Esophagus muscularis mucosa (tissue), 4 donors: ENCODE measurements at regions not wholly inside any gene's neighbourhood (a gene's known extent, or its start where the extent isn't known, plus 50 kb on each side); places are given as distances from the start of the nearest gene placed in this dataset.
A peak's percentile ranks its signal among the peaks of the same experiment; 100 is the strongest.

ENCODE experiments used
- DNase-seq: peaks from one replicate; pipeline ENCODE4 v3.0.0-alpha.2; 2017; ENCODE audit errors: extremely low spot score
- H3K27ac ChIP-seq, 4 donors: fragments of 200-600 bp; sonication (generic); replicated peaks in 1 of 4; 1 replicate in 3 of 4; 2 replicates in 1 of 4; pipeline ENCODE4 v1.5.1; 2016 to 2019; ENCODE audit warnings: mild to moderate bottlenecking in 1 of 4
- H3K27me3 ChIP-seq, 4 donors: fragments of 200-600 bp; sonication (generic); one replicate each; pipeline versions ENCODE4 v1.5.1 to v1.6.0; 2016 to 2019
- H3K36me3 ChIP-seq, 4 donors: fragments of 200-600 bp; sonication (generic); one replicate each; pipeline ENCODE4 v1.5.1; 2016 to 2019
- H3K4me1 ChIP-seq, 4 donors: fragments of 200-600 bp; sonication (generic); one replicate each; pipeline ENCODE4 v1.5.1; 2016 to 2019
- H3K4me3 ChIP-seq, 4 donors: fragments of 200-600 bp; sonication (generic); 1 replicate in 2 of 4; 2 replicates in 2 of 4; pipeline ENCODE4 v1.5.1; 2016 to 2019; ENCODE audit warnings: mild to moderate bottlenecking in 4 of 4, moderate library complexity in 1 of 4
- H3K9me3 ChIP-seq, 4 donors: fragments of 200-600 bp; sonication (generic); 1 replicate in 3 of 4; 2 replicates in 1 of 4; pipeline ENCODE4 v1.5.1; 2016 to 2019
- CTCF ChIP-seq, 3 experiments: fragments of 200-600 bp in 2 of 3; fragments of 450-650 bp in 1 of 3; sonication (generic) in 2 of 3; IDR thresholded peaks; one replicate each; pipeline ENCODE4 v1.5.1; 2017 to 2019; ENCODE audit warnings: antibody characterized with exemption in 3 of 3, mild to moderate bottlenecking in 2 of 3, moderate library complexity in 1 of 3
- EP300 ChIP-seq: sonication (generic); formaldehyde crosslinking; IDR thresholded peaks from one replicate; pipeline ENCODE4 v1.6.1; 2017; ENCODE audit warnings: antibody characterized with exemption
- POLR2A ChIP-seq: fragments of 450-650 bp; IDR thresholded peaks from one replicate; pipeline ENCODE4 v1.6.1; 2017; ENCODE audit warnings: antibody characterized with exemption, moderate library complexity, mild to moderate bottlenecking, low read depth
- POLR2AphosphoS5 ChIP-seq, 2 donors: sonication (generic); formaldehyde crosslinking; IDR thresholded peaks; one replicate each; pipeline ENCODE4 v1.6.1; 2017; ENCODE audit warnings: antibody characterized with exemption in 2 of 2
- WGBS: methylation state at CpG from one replicate; pipeline ENCODE4 v1.1.5; 2018; 5-methylcytosine and 5-hydroxymethylcytosine counted together
- intact Hi-C: fragments of 100-400 bp; cut with DNase I; formaldehyde crosslinking; loops from one replicate; pipeline ENCODE4 v1.15.1; 2023

GRCh38 chr12:97312570-97313135 is 150.0 kb upstream of the RMST start:
- Histone ChIP-seq H3K27ac (no peak overlapping the region), H3K4me1 (no peaks in the 10 kb centered on the region), H3K9me3 (no peaks in the 10 kb centered on the region), H3K4me3 (no peak overlapping the region), H3K36me3 (no peaks in the 10 kb centered on the region), H3K27me3 (no peaks in the 10 kb centered on the region)
- WGBS, result 75% methylated on average over 3 of the region's 3 CpGs
- TF ChIP-seq EP300 (no peak), CTCF (IDR thresholded peaks at IDR 0.05) (no peak), POLR2A (no peak), POLR2AphosphoS5 (IDR thresholded peaks at IDR 0.05) (no peak)
- peak; percentile 37 for DNase-seq
- intact Hi-C loops, result no loop called here

- TF ChIP-seq CTCF (IDR thresholded peaks at IDR 0.05), result no peak
- no peak for TF ChIP-seq EP300
- no peak for TF ChIP-seq POLR2AphosphoS5 (IDR thresholded peaks at IDR 0.05)
- TF ChIP-seq POLR2A, result no peak
- H3K36me3 ChIP-seq, result no peaks in the 10 kb centered on the region
- H3K9me3 ChIP-seq, result no peaks in the 10 kb centered on the region
- DNase-seq, result peak; percentile 55
- no peaks in the 10 kb centered on the region for H3K27me3 ChIP-seq
- intact Hi-C loops, result no loop called here
- 75% methylated on average over 2 of the region's 2 CpGs for WGBS
- no peak overlapping the region for H3K4me3 ChIP-seq
- no peaks in the 10 kb centered on the region for H3K4me1 ChIP-seq
- H3K27ac ChIP-seq, result no peak overlapping the region
These were observed 149.0 kb upstream of the RMST start for GRCh38 chr12:97313471-97314190.

GRCh38 chr12:97316321-97316720 is 146.3 kb upstream of the RMST start:
- Histone ChIP-seq H3K9me3 (no peaks in the 10 kb centered on the region), H3K36me3 (no peaks in the 10 kb centered on the region), H3K4me1 (no peaks in the 10 kb centered on the region), H3K4me3 (no peak overlapping the region), H3K27ac (no peak overlapping the region), H3K27me3 (no peaks in the 10 kb centered on the region)
- intact Hi-C loops, result no loop called here
- peak; percentile 53 for DNase-seq
- no peak for TF ChIP-seq EP300
- no peak for TF ChIP-seq CTCF (IDR thresholded peaks at IDR 0.05)
- no peak for TF ChIP-seq POLR2AphosphoS5 (IDR thresholded peaks at IDR 0.05)
- TF ChIP-seq POLR2A, result no peak
- WGBS, result 89% methylated on average over 2 of the region's 2 CpGs

GRCh38 chr12:97321621-97322020 is 141.0 kb upstream of the RMST start:
- no peaks in the 10 kb centered on the region for H3K27me3 ChIP-seq
- H3K36me3 ChIP-seq, result no peaks in the 10 kb centered on the region
- TF ChIP-seq POLR2AphosphoS5 (IDR thresholded peaks at IDR 0.05) (no peak), CTCF (IDR thresholded peaks at IDR 0.05) (no peak), EP300 (no peak), POLR2A (no peak)
- H3K9me3 ChIP-seq, result no peaks in the 10 kb centered on the region
- 80% methylated on average over 4 of the region's 4 CpGs for WGBS
- DNase-seq, result no peak
- H3K4me1 ChIP-seq, result no peaks in the 10 kb centered on the region
- H3K27ac ChIP-seq, result no peak overlapping the region
- H3K4me3 ChIP-seq, result no peak overlapping the region
- intact Hi-C loops, result no loop called here

- Histone ChIP-seq H3K27ac (no peak overlapping the region), H3K4me3 (no peak overlapping the region), H3K27me3 (no peaks in the 10 kb centered on the region), H3K4me1 (no peaks in the 10 kb centered on the region), H3K9me3 (no peaks in the 10 kb centered on the region), H3K36me3 (no peaks in the 10 kb centered on the region)
- 70% methylated on average over 4 of the region's 4 CpGs for WGBS
- peak; percentile 62 for DNase-seq
- no peak for TF ChIP-seq EP300
- no peak for TF ChIP-seq POLR2A
- no peak for TF ChIP-seq POLR2AphosphoS5 (IDR thresholded peaks at IDR 0.05)
- intact Hi-C loops, result no loop called here
These were observed 140.2 kb upstream of the RMST start for GRCh38 chr12:97322388-97322787.
